Fibroblast of villous mesenchyme (primary cell): ENCODE measurements at regions not wholly inside any gene's neighbourhood (a gene's known extent, or its start where the extent isn't known, plus 50 kb on each side); places are given as distances from the start of the nearest gene placed in this dataset.

Experiments
- DNase-seq: peaks from one replicate; pipeline ENCODE4 v3.0.0-alpha.2; 2010; ENCODE audit warnings: low read depth
- H3K4me3 ChIP-seq: 2 replicates; pipeline ENCODE4 v1.5.1; 2011; ENCODE audit warnings: low read depth, mild to moderate bottlenecking, low read length
- CTCF ChIP-seq: IDR thresholded peaks from 2 replicates; pipeline ENCODE4 v1.5.1; 2012; ENCODE audit warnings: low read depth, mild to moderate bottlenecking, low read length; ENCODE audit not compliant: insufficient read depth

- TF ChIP-seq CTCF, result no peak
- H3K4me3 ChIP-seq, result no peak overlapping the region
- no peak for DNase-seq
Measured at GRCh38 chr18:76721207-76721996, 101.0 kb upstream of the ZNF236 start.

- TF ChIP-seq CTCF, result no peak
- peak; percentile 62 for DNase-seq
- no peak overlapping the region for H3K4me3 ChIP-seq
Measured at GRCh38 chr18:76720683-76721082, 101.7 kb upstream of the ZNF236 start.

- DNase-seq, result no peak
- H3K4me3 ChIP-seq, result no peak overlapping the region
- no peak for TF ChIP-seq CTCF
Measured at GRCh38 chr18:76715012-76715610, 107.2 kb upstream of the ZNF236 start.

GRCh38 chr18:76713432-76713831, 108.9 kb upstream of the ZNF236 start:
- DNase-seq, result no peak
- no peak for TF ChIP-seq CTCF
- H3K4me3 ChIP-seq, result no peak overlapping the region

- TF ChIP-seq CTCF, result no peak
- no peak for DNase-seq
- no peak overlapping the region for H3K4me3 ChIP-seq
Measured at GRCh38 chr18:76712511-76713140, 109.7 kb upstream of the ZNF236 start.

GRCh38 chr18:76710646-76711520, 111.5 kb upstream of the ZNF236 start:
- no peak overlapping the region for H3K4me3 ChIP-seq
- no peak for DNase-seq
- TF ChIP-seq CTCF, result no peak
